CD4-positive, alpha-beta T cell treated with Interleukin-10 for 1 hour (primary cell): ENCODE measurements at regions not wholly inside any gene's neighbourhood (a gene's known extent, or its start where the extent isn't known, plus 50 kb on each side); places are given as distances from the start of the nearest gene placed in this dataset.

Source experiments
- DNase-seq: peaks from one replicate; pipeline ENCODE4 v3.0.0-alpha.2; 2020

- no peak for DNase-seq
Observed at GRCh38 chr1:4298361-4299083, 355.9 kb upstream of the AJAP1 start.

GRCh38 chr1:4301007-4301406 lies 353.4 kb upstream of the AJAP1 start:
- no peak for DNase-seq

- DNase-seq = no peak
Observed at GRCh38 chr1:4303303-4303702, 351.1 kb upstream of the AJAP1 start.

- DNase-seq = no peak
Observed at GRCh38 chr1:4305526-4306301, 348.7 kb upstream of the AJAP1 start.

GRCh38 chr1:4306559-4307467 lies 347.6 kb upstream of the AJAP1 start:
- DNase-seq = no peak

- no peak for DNase-seq
Observed at GRCh38 chr1:4307468-4307845, 347.0 kb upstream of the AJAP1 start.

- DNase-seq = no peak
Observed at GRCh38 chr1:4307911-4308545, 346.4 kb upstream of the AJAP1 start.

GRCh38 chr1:4308806-4309205 lies 345.6 kb upstream of the AJAP1 start:
- no peak for DNase-seq

GRCh38 chr1:4309676-4310320 lies 344.6 kb upstream of the AJAP1 start:
- no peak for DNase-seq

GRCh38 chr1:4310396-4310923 lies 343.9 kb upstream of the AJAP1 start:
- DNase-seq = no peak

GRCh38 chr1:4312024-4312423 lies 342.4 kb upstream of the AJAP1 start:
- DNase-seq = no peak

GRCh38 chr1:4315202-4315601 lies 339.2 kb upstream of the AJAP1 start:
- no peak for DNase-seq

- no peak for DNase-seq
Observed at GRCh38 chr1:4317207-4317606, 337.2 kb upstream of the AJAP1 start.

- no peak for DNase-seq
Observed at GRCh38 chr1:4318720-4319119, 335.7 kb upstream of the AJAP1 start.

GRCh38 chr1:4319496-4319895 lies 334.9 kb upstream of the AJAP1 start:
- DNase-seq = no peak

- DNase-seq = no peak
Observed at GRCh38 chr1:4322881-4323280, 331.5 kb upstream of the AJAP1 start.

- no peak for DNase-seq
Observed at GRCh38 chr1:4323309-4323708, 331.1 kb upstream of the AJAP1 start.

GRCh38 chr1:4324525-4324924 lies 329.9 kb upstream of the AJAP1 start:
- no peak for DNase-seq

GRCh38 chr1:4327142-4327541 lies 327.3 kb upstream of the AJAP1 start:
- no peak for DNase-seq

- DNase-seq = no peak
Observed at GRCh38 chr1:4328402-4329071, 325.9 kb upstream of the AJAP1 start.
